H9 (cell line): ENCODE measurements at regions not wholly inside any gene's neighbourhood (a gene's known extent, or its start where the extent isn't known, plus 50 kb on each side); places are given as distances from the start of the nearest gene placed in this dataset.

ENCODE experiments used
- DNase-seq: peaks from one replicate; pipeline ENCODE4 v3.0.0-alpha.2; 2017
- H2AFZ ChIP-seq: one replicate; pipeline ENCODE4 v1.6.1; 2013; ENCODE audit warnings: mild to moderate bottlenecking, low read length, control low read depth, moderate library complexity
- H2AK5ac ChIP-seq: 2 replicates; pipeline ENCODE4 v1.6.1; 2013; ENCODE audit warnings: low read length, control low read depth, mixed read lengths; ENCODE audit not compliant: insufficient read length
- H2BK120ac ChIP-seq: one replicate; pipeline ENCODE4 v1.6.1; 2013; ENCODE audit warnings: low read depth, mild to moderate bottlenecking, low read length, control low read depth, inconsistent platforms; ENCODE audit not compliant: poor library complexity, severe bottlenecking
- H2BK12ac ChIP-seq: 2 replicates; pipeline ENCODE4 v1.6.1; 2013; ENCODE audit warnings: low read length, control low read depth, mixed read lengths, low read depth; ENCODE audit not compliant: insufficient read length
- H2BK15ac ChIP-seq: 2 replicates; pipeline ENCODE4 v1.6.1; 2013; ENCODE audit warnings: low read depth, low read length, control low read depth
- H2BK20ac ChIP-seq: one replicate; pipeline ENCODE4 v1.6.1; 2013; ENCODE audit warnings: low read depth, mild to moderate bottlenecking, low read length, control low read depth, inconsistent platforms; ENCODE audit not compliant: poor library complexity, severe bottlenecking
- H2BK5ac ChIP-seq: 2 replicates; pipeline ENCODE4 v1.6.1; 2013; ENCODE audit warnings: low read length, control low read depth, mixed read lengths; ENCODE audit not compliant: insufficient read length
- H3K14ac ChIP-seq: 2 replicates; pipeline ENCODE4 v1.6.1; 2013; ENCODE audit warnings: low read length, control low read depth; ENCODE audit not compliant: insufficient read depth
- H3K18ac ChIP-seq: 2 replicates; pipeline ENCODE4 v1.6.1; 2013; ENCODE audit warnings: low read depth, mild to moderate bottlenecking, mixed read lengths, low read length, control low read depth; ENCODE audit not compliant: insufficient read length
- H3K23ac ChIP-seq: 2 replicates; pipeline ENCODE4 v1.6.1; 2013; ENCODE audit warnings: low read length, control low read depth, mixed read lengths, low read depth; ENCODE audit not compliant: insufficient read length
- H3K23me2 ChIP-seq: 2 replicates; pipeline ENCODE4 v1.6.1; 2013; ENCODE audit warnings: low read depth, mild to moderate bottlenecking, mixed read lengths, low read length, control low read depth; ENCODE audit not compliant: insufficient read length, poor library complexity, severe bottlenecking
- H3K27ac ChIP-seq: 2 replicates; pipeline ENCODE4 v1.5.1; 2013; ENCODE audit warnings: low read length, control low read depth, mixed read lengths, low read depth; ENCODE audit not compliant: insufficient read length
- H3K27me3 ChIP-seq: 2 replicates; pipeline ENCODE4 v1.6.1; 2013; ENCODE audit warnings: low read length, control low read depth, inconsistent platforms; ENCODE audit not compliant: insufficient read depth
- H3K4ac ChIP-seq: 2 replicates; pipeline ENCODE4 v1.6.1; 2013; ENCODE audit warnings: low read depth, mild to moderate bottlenecking, control low read depth, inconsistent platforms, low read length, moderate library complexity
- H3K4me1 ChIP-seq: 2 replicates; pipeline ENCODE4 v1.6.1; 2013; ENCODE audit warnings: low read length, control low read depth, inconsistent platforms; ENCODE audit not compliant: insufficient read depth
- H3K4me2 ChIP-seq: 2 replicates; pipeline ENCODE4 v1.6.1; 2013; ENCODE audit warnings: low read length, control low read depth, mixed read lengths; ENCODE audit not compliant: insufficient read length, insufficient read depth
- H3K56ac ChIP-seq: 2 replicates; pipeline ENCODE4 v1.6.1; 2013; ENCODE audit warnings: low read depth, mild to moderate bottlenecking, mixed read lengths, low read length, control low read depth; ENCODE audit not compliant: insufficient read length
- H3K79me1 ChIP-seq: 2 replicates; pipeline ENCODE4 v1.6.1; 2013; ENCODE audit warnings: low read depth, mild to moderate bottlenecking, moderate library complexity, low read length, control low read depth, inconsistent platforms; ENCODE audit not compliant: insufficient read depth, poor library complexity, severe bottlenecking
- H3K79me2 ChIP-seq: 2 replicates; pipeline ENCODE4 v1.6.1; 2013; ENCODE audit warnings: low read length, control low read depth, inconsistent platforms; ENCODE audit not compliant: insufficient read depth
- H3K9ac ChIP-seq: 2 replicates; pipeline ENCODE4 v1.6.1; 2013; ENCODE audit warnings: low read length, control low read depth, mixed read lengths; ENCODE audit not compliant: insufficient read length; ENCODE audit errors: extremely low read depth
- H3K9me3 ChIP-seq: one replicate; pipeline ENCODE4 v1.6.1; 2013; ENCODE audit warnings: low read depth, low read length, inconsistent platforms; ENCODE audit not compliant: control insufficient read depth
- H3T11ph ChIP-seq: one replicate; pipeline ENCODE4 v1.6.1; 2013; ENCODE audit warnings: mild to moderate bottlenecking, low read length, control low read depth, inconsistent platforms
- H4K20me1 ChIP-seq: one replicate; pipeline ENCODE4 v1.6.1; 2013; ENCODE audit not compliant: control insufficient read depth, insufficient read length, insufficient read depth
- H4K5ac ChIP-seq: 2 replicates; pipeline ENCODE4 v1.6.1; 2013; ENCODE audit warnings: low read depth, mild to moderate bottlenecking, mixed read lengths, low read length, control low read depth; ENCODE audit not compliant: insufficient read length
- H4K8ac ChIP-seq: replicated peaks from 2 replicates; pipeline ENCODE4 v1.6.1; 2013; ENCODE audit warnings: low read length, control low read depth, mixed read lengths, low read depth; ENCODE audit not compliant: insufficient read length
- H4K91ac ChIP-seq: 2 replicates; pipeline ENCODE4 v1.6.1; 2013; ENCODE audit warnings: low read depth, mild to moderate bottlenecking, moderate library complexity, mixed read lengths, low read length, control low read depth; ENCODE audit not compliant: insufficient read length
- H3K27ac Mint-ChIP-seq, 3 experiments: 2 replicates in 2 of 3; 3 replicates in 1 of 3; pipeline ENCODE4 v1.8.0; 2020 to 2021; ENCODE audit warnings: mixed read lengths in 3 of 3, mild to moderate bottlenecking in 1 of 3, moderate library complexity in 1 of 3
- H3K27me3 Mint-ChIP-seq: 2 replicates; pipeline ENCODE4 v1.8.0; 2021; ENCODE audit warnings: low read depth, mild to moderate bottlenecking, moderate library complexity, mixed read lengths
- H3K36me3 Mint-ChIP-seq, 3 experiments: 2 replicates in 2 of 3; 3 replicates in 1 of 3; pipeline ENCODE4 v1.8.0; 2020 to 2021; ENCODE audit warnings: low read depth in 3 of 3, mixed read lengths in 3 of 3; ENCODE audit not compliant: insufficient read depth in 1 of 3
- H3K4me1 Mint-ChIP-seq, 2 experiments: 2 replicates each; pipeline ENCODE4 v1.8.0; 2020; ENCODE audit warnings: mixed read lengths in 2 of 2
- H3K4me3 Mint-ChIP-seq, 2 experiments: 2 replicates in 1 of 2; 3 replicates in 1 of 2; pipeline ENCODE4 v1.8.0; 2020 to 2021; ENCODE audit warnings: mild to moderate bottlenecking in 2 of 2, mixed read lengths in 2 of 2, moderate library complexity in 1 of 2
- H3K9me3 Mint-ChIP-seq, 2 experiments: 2 replicates in 1 of 2; 3 replicates in 1 of 2; pipeline ENCODE4 v1.8.0; 2020; ENCODE audit warnings: mild to moderate bottlenecking in 2 of 2, mixed read lengths in 2 of 2, moderate library complexity in 1 of 2
- CTCF ChIP-seq: fragments of 200-600 bp; sonication (generic); conservative IDR thresholded peaks from 3 replicates; pipeline ENCODE4 v1.8.0; 2021; ENCODE audit warnings: antibody characterized with exemption, mild to moderate bottlenecking
- WGBS: extraction: QIAGEN DNeasy Blood & Tissue Kit; methylation state at CpG from one replicate; pipeline ENCODE4 v1.1.7; 2013; ENCODE audit warnings: missing lambda C conversion rate, low lambda C conversion rate, mixed read lengths; ENCODE audit not compliant: insufficient read length; ENCODE audit errors: extremely low coverage; 5-methylcytosine and 5-hydroxymethylcytosine counted together

GRCh38 chr2:60268661-60269060 is 284.8 kb downstream of the BCL11A start:
- no peak overlapping the region for H3K9ac ChIP-seq
- WGBS = no CpG with 5 or more reads among the region's 2 CpGs
- H3K4me2 ChIP-seq = no peak overlapping the region
- no peaks in the 10 kb centered on the region for H3K79me2 ChIP-seq
- no peak overlapping the region for H3K14ac ChIP-seq
- DNase-seq = no peak
- no peak overlapping the region for H3T11ph ChIP-seq
- H3K4me3 Mint-ChIP-seq = no peak overlapping the region
- H3K27ac ChIP-seq = no peak overlapping the region
- no peaks in the 10 kb centered on the region for H4K20me1 ChIP-seq
- H3K18ac ChIP-seq = no peak overlapping the region
- no peak overlapping the region for H2BK5ac ChIP-seq
- no peak overlapping the region for H4K8ac ChIP-seq
- H2BK12ac ChIP-seq = no peak overlapping the region
- H3K4me1 ChIP-seq = no peaks in the 10 kb centered on the region
- no peak overlapping the region for H3K56ac ChIP-seq
- H4K5ac ChIP-seq = no peak overlapping the region
- H2AFZ ChIP-seq = no peak overlapping the region
- H3K23ac ChIP-seq = no peak overlapping the region
- H3K27me3 Mint-ChIP-seq = peaks cover 17% of the 10 kb centered on the region
- H3K4ac ChIP-seq = no peak overlapping the region
- no peak overlapping the region for H2AK5ac ChIP-seq
- no peaks in the 10 kb centered on the region for H3K79me1 ChIP-seq
- no peak overlapping the region for H2BK20ac ChIP-seq
- no peaks in the 10 kb centered on the region for H3K23me2 ChIP-seq
- H2BK15ac ChIP-seq = no peak overlapping the region
- H3K27ac Mint-ChIP-seq = no peak overlapping the region
- no peaks in the 10 kb centered on the region for H3K36me3 Mint-ChIP-seq
- no peak for TF ChIP-seq CTCF
- no peak overlapping the region for H2BK120ac ChIP-seq
- no peak overlapping the region for H4K91ac ChIP-seq
- peaks cover 9 to 16% of the 10 kb centered on the region in 2 experiments; a peak in 2 of 4 replicates for H3K4me1 Mint-ChIP-seq
- no peaks in the 10 kb centered on the region for H3K27me3 ChIP-seq
- no peaks in the 10 kb centered on the region for H3K9me3 ChIP-seq
- peaks cover 0 to 2% of the 10 kb centered on the region in 2 experiments; a peak in 3 of 5 replicates for H3K9me3 Mint-ChIP-seq
